ENCODE measurements at regions not wholly inside any gene's neighbourhood (a gene's known extent, or its start where the extent isn't known, plus 50 kb on each side); places are given as distances from the start of the nearest gene placed in this dataset.

DNA sequence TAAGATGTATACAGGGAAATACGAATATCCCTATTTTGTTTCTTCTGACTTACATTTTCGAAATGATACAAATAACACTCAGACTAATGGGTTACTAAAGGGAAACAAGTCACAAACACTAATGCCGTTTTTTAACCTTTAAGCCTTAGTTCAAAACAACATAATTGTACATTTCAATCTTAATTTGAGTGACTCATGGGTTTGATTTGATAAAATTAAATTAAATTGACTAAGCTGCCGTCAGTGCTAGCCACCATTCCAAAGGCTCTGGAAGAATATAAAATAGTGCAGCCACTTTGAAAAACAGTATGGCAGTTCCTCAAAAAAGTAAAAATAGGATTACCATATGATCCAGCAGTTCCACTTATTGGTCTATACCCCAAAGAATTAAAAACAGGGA lies 133.8 kb upstream of the NT5C1B start:
- in situ Hi-C loops (cut with MboI): no loop called here
- BruUV-seq (replicated peaks): no TSS peak
- Histone ChIP-seq H3K9me1 (ENCODE audit: control insufficient read depth, insufficient read depth, low read length) (no peaks in the 10 kb centered on the region), H3K4me3 (no peak overlapping the region), H3K79me2 (ENCODE audit: control insufficient read depth, insufficient read depth, low read length) (no peaks in the 10 kb centered on the region), H3K27me3 (ENCODE audit: control insufficient read depth in 2 of 2, insufficient read depth in 2 of 2, low read length in 2 of 2) (no peaks in the 10 kb centered on the region), H3K4me2 (ENCODE audit: insufficient read depth, low read length) (no peak overlapping the region), H3K27ac (ENCODE audit: extremely low read depth, low read depth, low read length) (no peak overlapping the region), H3K9me3 (replicated peaks; ENCODE audit: control insufficient read depth, insufficient read depth, low read depth, low read length) (no peaks in the 10 kb centered on the region), H3K36me3 (ENCODE audit: control insufficient read depth, insufficient read depth, low read length) (no peaks in the 10 kb centered on the region), H2AFZ (ENCODE audit: low read depth, low read length) (no peak overlapping the region), H3K9ac (ENCODE audit: insufficient read depth in 1 of 2, low read depth in 2 of 2, low read length in 2 of 2) (no peak overlapping the region), H4K20me1 (replicated peaks; ENCODE audit: control insufficient read depth, insufficient read depth, low read length) (no peaks in the 10 kb centered on the region), H3K4me1 (replicated peaks in 1 of 2; ENCODE audit: control insufficient read depth in 2 of 2, insufficient read depth in 2 of 2, low read length in 2 of 2) (no peaks in the 10 kb centered on the region)
- FAIRE-seq (no peak), ATAC-seq (no peak), DNase-seq (ENCODE audit: extremely low read depth in 1 of 4, low spot score in 3 of 4) (no peak)
- ChIA-PET POLR2A (no interaction called here), CTCF (ENCODE audit: low intra/inter-chr PET ratio) (no interaction called here)
- intact Hi-C loops (cut with micrococcal nuclease): no loop called here
- no peak for TF ChIP-seq TFE3 (CRISPR knock-in tag; IDR thresholded peaks at IDR 0.05)
- TF ChIP-seq TAF1 (IDR thresholded peaks at IDR 0.05; ENCODE audit: control insufficient read depth, extremely low read depth, insufficient read depth, low read length, severe bottlenecking): no peak
- TF ChIP-seq HOXB6 (CRISPR knock-in tag; IDR thresholded peaks at IDR 0.05; ENCODE audit: borderline replicate concordance): no peak
- no peak for TF ChIP-seq ZNF134 (CRISPR knock-in tag; conservative IDR thresholded peaks at IDR 0.05)
- no peak for TF ChIP-seq HDAC1 (IDR thresholded peaks at IDR 0.05)
- TF ChIP-seq ELK1 (CRISPR knock-in tag; IDR thresholded peaks at IDR 0.05): no peak
- no peak for TF ChIP-seq ZNF146 (CRISPR knock-in tag; IDR thresholded peaks at IDR 0.05; ENCODE audit: unreplicated experiment)
- no peak for TF ChIP-seq ZNF436 (CRISPR knock-in tag; IDR thresholded peaks at IDR 0.05)
- TF ChIP-seq C11orf30 (IDR thresholded peaks at IDR 0.05; ENCODE audit: low read depth): no peak
- TF ChIP-seq ESRRB (CRISPR knock-in tag; IDR thresholded peaks at IDR 0.05; ENCODE audit: borderline replicate concordance): no peak
- WGBS (ENCODE audit: insufficient coverage, low coverage, missing lambda C conversion rate): 1% methylated on average over 4 of the region's 4 CpGs
